B cell (primary cell): ENCODE measurements at regions not wholly inside any gene's neighbourhood (a gene's known extent, or its start where the extent isn't known, plus 50 kb on each side); places are given as distances from the start of the nearest gene placed in this dataset.

ENCODE experiments used
- ATAC-seq: fragments of 200-7000 bp; cut with Tn5 transposase; one replicate; pipeline ENCODE4 v1.10.0; 2021; ENCODE audit warnings: low read depth, mild to moderate bottlenecking, moderate number of reproducible peaks, moderate library complexity
- CTCF ChIA-PET: fragments of 350-600 bp; sonication (Branson Sonifier 250); formaldehyde crosslinking; loops from one replicate; lab custom pipeline; 2021; ENCODE audit warnings: antibody characterized with exemption, inconsistent platforms; lab: Charles Lee
- POLR2A ChIA-PET: fragments of 350-600 bp; sonication (Branson Sonifier 250); formaldehyde crosslinking; loops from one replicate; lab custom pipeline; 2021; ENCODE audit warnings: antibody characterized with exemption; lab: Charles Lee
- DNase-seq: peaks from one replicate; pipeline ENCODE4 v3.0.0; 2013
- H2AFZ ChIP-seq: 2 replicates; pipeline ENCODE4 v1.6.1; 2012; ENCODE audit warnings: mild to moderate bottlenecking, low read depth, low read length; ENCODE audit not compliant: insufficient read depth, poor library complexity, severe bottlenecking
- H3K27ac ChIP-seq, 2 donors: 1 replicate in 1 of 2; 2 replicates in 1 of 2; pipeline ENCODE4 v1.5.1; 2012 to 2013; ENCODE audit warnings: low read length in 2 of 2, mild to moderate bottlenecking in 2 of 2, moderate library complexity in 1 of 2
- H3K27me3 ChIP-seq, 4 experiments: fragments of 200-600 bp in 1 of 4; sonication (generic) in 1 of 4; replicated peaks in 1 of 4; 1 replicate in 2 of 4; 2 replicates in 2 of 4; pipeline versions ENCODE4 v1.6.1 to v1.7.0; 2013 to 2016; ENCODE audit warnings: low read length in 3 of 4, mild to moderate bottlenecking in 2 of 4, mixed read lengths in 1 of 4, moderate library complexity in 1 of 4; ENCODE audit not compliant: insufficient read depth in 4 of 4, control insufficient read depth in 3 of 4; ENCODE audit errors: control extremely low read depth in 1 of 4
- H3K36me3 ChIP-seq, 2 experiments: replicated peaks in 1 of 2; 1 replicate in 1 of 2; 2 replicates in 1 of 2; pipeline versions ENCODE4 v1.6.1 to v1.7.1; 2013; ENCODE audit warnings: low read length in 1 of 2; ENCODE audit not compliant: insufficient read depth in 2 of 2, control insufficient read depth in 1 of 2; ENCODE audit errors: control extremely low read depth in 1 of 2, extremely low read depth in 1 of 2
- H3K4me1 ChIP-seq, 2 donors: fragments of 200-600 bp in 1 of 2; sonication (generic) in 1 of 2; 1 replicate in 1 of 2; 2 replicates in 1 of 2; pipeline versions ENCODE4 v1.5.1 to v1.6.1; 2013 to 2017; ENCODE audit warnings: low read length in 2 of 2; ENCODE audit not compliant: control insufficient read depth in 2 of 2, insufficient read depth in 2 of 2
- H3K4me2 ChIP-seq: replicated peaks from 2 replicates; pipeline ENCODE3; 2012; ENCODE audit warnings: mild to moderate bottlenecking, low read depth, low read length; ENCODE audit not compliant: poor library complexity, severe bottlenecking
- H3K4me3 ChIP-seq, 5 experiments: fragments of 200-600 bp in 1 of 5; sonication (generic) in 1 of 5; 1 replicate in 3 of 5; 2 replicates in 2 of 5; pipeline versions ENCODE4 v1.5.1 to v1.7.0; 2011 to 2016; ENCODE audit warnings: low read length in 4 of 5, mild to moderate bottlenecking in 4 of 5, low read depth in 2 of 5, control low read depth in 1 of 5, moderate library complexity in 1 of 5; ENCODE audit not compliant: insufficient read depth in 1 of 5; ENCODE audit errors: control extremely low read depth in 1 of 5, extremely low read depth in 1 of 5
- H3K79me2 ChIP-seq: fragments of 200-600 bp; sonication (generic); one replicate; pipeline ENCODE4 v1.6.0; 2016; ENCODE audit warnings: low read length; ENCODE audit not compliant: control insufficient read depth, insufficient read depth
- H3K9ac ChIP-seq: fragments of 200-600 bp; sonication (generic); 2 replicates; pipeline ENCODE4 v1.6.1; 2017; ENCODE audit warnings: mild to moderate bottlenecking, low read length, moderate library complexity
- H3K9me3 ChIP-seq, 3 donors: one replicate each; pipeline versions ENCODE4 v1.6.1 to v1.7.1; 2013; ENCODE audit warnings: low read length in 2 of 3; ENCODE audit not compliant: control insufficient read depth in 2 of 3, insufficient read depth in 1 of 3; ENCODE audit errors: control extremely low read depth in 1 of 3
- H4K20me1 ChIP-seq: 2 replicates; pipeline ENCODE4 v1.6.0; 2012; ENCODE audit warnings: mild to moderate bottlenecking, low read length; ENCODE audit not compliant: insufficient read depth, control insufficient read depth, poor library complexity, severe bottlenecking
- H3K27ac Mint-ChIP-seq: one replicate; pipeline ENCODE4 v1.8.0; 2021; ENCODE audit warnings: mixed read lengths
- H3K27me3 Mint-ChIP-seq: one replicate; pipeline ENCODE4 v1.8.0; 2021; ENCODE audit warnings: mixed read lengths
- H3K4me1 Mint-ChIP-seq: one replicate; pipeline ENCODE4 v1.8.0; 2021; ENCODE audit warnings: mixed read lengths
- H3K4me3 Mint-ChIP-seq: one replicate; pipeline ENCODE4 v1.8.0; 2021; ENCODE audit warnings: mixed read lengths
- H3K9me3 Mint-ChIP-seq: one replicate; pipeline ENCODE4 v1.8.0; 2022; ENCODE audit warnings: mixed read lengths; ENCODE audit not compliant: insufficient read depth
- CTCF ChIP-seq: fragments of 200-600 bp; IDR thresholded peaks from one replicate; pipeline ENCODE4 v1.8.0; 2022; ENCODE audit warnings: antibody characterized with exemption, mild to moderate bottlenecking
- EZH2 ChIP-seq: IDR thresholded peaks from 2 replicates; pipeline ENCODE4 v1.6.1; 2012; ENCODE audit warnings: borderline replicate concordance, low read depth, mild to moderate bottlenecking, moderate library complexity, low read length; ENCODE audit not compliant: insufficient read depth, poor library complexity, severe bottlenecking
- WGBS: methylation state at CpG from one replicate; pipeline ENCODE4 v1.1.5; 2013; ENCODE audit warnings: missing lambda C conversion rate; ENCODE audit not compliant: insufficient coverage; 5-methylcytosine and 5-hydroxymethylcytosine counted together
- intact Hi-C: fragments of 100-400 bp; cut with micrococcal nuclease; formaldehyde crosslinking; loops from one replicate; pipeline ENCODE4 v1.10.0; 2022

GRCh38 chr4:14810568-14810967 lies 191.7 kb upstream of the CPEB2 start:
- no peaks in the 10 kb centered on the region for H3K9me3 Mint-ChIP-seq
- Histone ChIP-seq H3K9me3 (peaks cover 0 to 1% (median 0%) of the 10 kb centered on the region in 3 donors), H3K27me3 (no peaks in the 10 kb centered on the region), H4K20me1 (no peaks in the 10 kb centered on the region), H3K4me2 (no peak overlapping the region), H3K4me1 (no peaks in the 10 kb centered on the region), H3K36me3 (no peaks in the 10 kb centered on the region), H3K27ac (no peak overlapping the region), H3K4me3 (no peak overlapping the region), H2AFZ (no peak overlapping the region), H3K9ac (no peak overlapping the region), H3K79me2 (no peaks in the 10 kb centered on the region)
- H3K4me1 Mint-ChIP-seq: no peaks in the 10 kb centered on the region
- POLR2A ChIA-PET: no interaction called here
- peaks cover 7% of the 10 kb centered on the region for H3K27me3 Mint-ChIP-seq
- intact Hi-C loops: no loop called here
- no peak overlapping the region for H3K27ac Mint-ChIP-seq
- no peak for TF ChIP-seq CTCF
- no peak for TF ChIP-seq EZH2
- no CpG with 5 or more reads among the region's 2 CpGs for WGBS
- no peak overlapping the region for H3K4me3 Mint-ChIP-seq
- ATAC-seq: no peak
- CTCF ChIA-PET: no interaction called here
- no peak for DNase-seq

- POLR2A ChIA-PET: no interaction called here
Measured at GRCh38 chr4:14812101-14812500, 190.2 kb upstream of the CPEB2 start.

More at GRCh38 chr4:14812101-14812500, 190.2 kb upstream of the CPEB2 start:
- Mint-ChIP-seq H3K27ac (no peak overlapping the region), H3K4me1 (no peaks in the 10 kb centered on the region), H3K4me3 (no peak overlapping the region), H3K9me3 (no peaks in the 10 kb centered on the region), H3K27me3 (peaks cover 7% of the 10 kb centered on the region)
- H3K79me2 ChIP-seq: no peaks in the 10 kb centered on the region
- CTCF ChIA-PET: no interaction called here
- H3K36me3 ChIP-seq: no peaks in the 10 kb centered on the region
- no peaks in the 10 kb centered on the region for H3K4me1 ChIP-seq
- H3K9ac ChIP-seq: no peak overlapping the region
- DNase-seq: no peak
- no peak overlapping the region for H3K4me2 ChIP-seq
- no peaks in the 10 kb centered on the region for H3K27me3 ChIP-seq
- no peak overlapping the region for H3K4me3 ChIP-seq
- H3K27ac ChIP-seq: no peak overlapping the region
- no peaks in the 10 kb centered on the region for H3K9me3 ChIP-seq
- no CpG with 5 or more reads among the region's 1 CpG for WGBS
- no peaks in the 10 kb centered on the region for H4K20me1 ChIP-seq
- no peak for ATAC-seq
- no peak overlapping the region for H2AFZ ChIP-seq
- TF ChIP-seq EZH2 (no peak), CTCF (no peak)
- intact Hi-C loops: no loop called here
